ENCODE measurements at regions not wholly inside any gene's neighbourhood (a gene's known extent, or its start where the extent isn't known, plus 50 kb on each side); places are given as distances from the start of the nearest gene placed in this dataset.
"Not testable (repeated sequence)": the region's sequence is repeated elsewhere in the genome, so short reads cannot be mapped to it uniquely, and the experiment has no call there.

DNA sequence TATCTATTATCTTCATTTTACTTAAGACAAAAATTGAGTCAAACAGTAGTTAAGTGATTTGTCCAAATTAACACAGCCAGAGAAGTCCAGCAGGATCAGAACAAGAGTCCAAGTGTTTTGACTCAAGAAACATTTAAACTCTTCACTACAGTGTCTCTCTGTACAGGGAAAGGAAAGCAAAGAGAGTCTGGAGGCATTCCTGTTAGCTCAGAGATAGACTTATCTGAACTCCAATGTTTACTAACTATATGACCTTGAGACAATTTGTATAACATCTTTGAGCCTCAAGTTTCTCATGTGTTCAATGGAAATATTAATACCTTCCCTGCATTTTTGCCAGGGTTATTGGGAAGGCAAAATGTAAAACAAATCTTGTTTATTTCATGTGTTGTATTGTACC, 849.1 kb downstream of the DIPK2A start:
- DNase-seq (ENCODE audit: low spot score), result no peak

DNA sequence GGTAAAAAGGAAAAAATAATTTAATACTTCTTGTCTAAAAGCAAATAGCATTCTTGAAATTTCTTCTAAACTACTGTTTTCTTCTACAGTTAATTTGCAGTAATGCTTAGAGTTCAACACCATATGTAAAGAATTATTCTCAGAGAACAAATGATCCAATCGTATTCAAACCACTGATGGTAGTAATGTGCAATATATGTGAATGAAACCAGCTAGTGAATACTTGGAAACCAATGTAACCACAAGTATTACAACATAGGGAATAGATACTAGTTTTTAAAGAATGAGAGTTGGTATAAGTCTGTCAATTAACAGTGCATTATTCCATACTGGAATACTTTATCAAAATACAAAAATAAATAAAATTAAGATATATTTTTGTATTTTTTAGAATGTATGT, 850.0 kb downstream of the DIPK2A start:
- peak; percentile 68 for DNase-seq (ENCODE audit: low spot score)

DNA sequence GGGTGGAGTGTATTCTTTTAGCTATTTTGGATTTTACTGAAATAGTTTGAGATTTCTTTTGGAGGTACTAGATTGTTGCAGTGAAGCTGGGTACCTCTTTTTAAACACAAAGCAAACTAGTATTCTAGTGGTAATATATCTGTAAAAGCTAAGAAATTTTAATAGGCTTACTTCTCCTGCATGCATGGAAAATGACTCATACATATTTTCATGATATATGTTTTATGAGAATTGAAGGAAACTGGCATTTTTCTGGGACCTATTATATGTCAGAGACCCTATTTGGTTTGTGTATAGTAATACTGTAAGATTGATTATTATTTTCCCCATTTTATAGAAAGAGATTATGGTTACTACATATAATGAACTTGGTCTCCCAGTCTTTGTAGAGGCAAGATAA, 851.0 kb downstream of the DIPK2A start:
- DNase-seq (ENCODE audit: low spot score), result no peak

DNA sequence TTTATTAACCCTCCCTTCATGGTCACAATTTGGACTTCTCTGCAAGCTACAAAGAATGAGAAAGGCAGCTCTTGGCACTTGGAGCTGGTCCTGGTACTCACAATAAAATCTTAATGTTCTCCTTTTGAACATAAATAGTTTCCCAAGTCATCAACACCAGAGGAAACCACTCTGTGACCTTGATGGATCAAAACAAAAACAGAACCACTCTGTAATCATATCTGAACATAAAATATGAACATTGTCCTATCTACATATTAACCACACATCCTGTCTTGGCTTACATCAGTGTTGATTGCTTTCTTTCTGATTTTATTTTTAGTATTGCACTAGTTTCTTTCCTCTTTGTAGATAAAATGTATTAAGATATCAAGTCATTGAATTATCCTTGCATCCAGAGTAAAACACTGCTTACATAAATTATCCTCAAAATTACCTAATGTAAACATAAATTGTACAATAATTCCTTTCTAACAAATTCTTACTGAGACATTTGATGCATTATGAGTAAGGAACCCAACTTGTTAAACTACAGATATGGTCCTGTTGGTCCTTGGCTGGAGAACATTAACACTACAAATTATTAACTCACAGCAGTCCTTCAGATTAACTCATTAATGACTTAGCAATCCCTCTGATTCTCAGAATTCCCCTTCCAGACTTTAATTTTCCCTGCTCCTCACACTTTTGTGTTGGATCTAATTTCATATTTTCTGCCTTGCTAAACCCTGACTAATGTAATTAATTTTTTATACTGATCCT, 860.5 kb downstream of the DIPK2A start:
- DNase-seq (ENCODE audit: low spot score), result no peak

DNA sequence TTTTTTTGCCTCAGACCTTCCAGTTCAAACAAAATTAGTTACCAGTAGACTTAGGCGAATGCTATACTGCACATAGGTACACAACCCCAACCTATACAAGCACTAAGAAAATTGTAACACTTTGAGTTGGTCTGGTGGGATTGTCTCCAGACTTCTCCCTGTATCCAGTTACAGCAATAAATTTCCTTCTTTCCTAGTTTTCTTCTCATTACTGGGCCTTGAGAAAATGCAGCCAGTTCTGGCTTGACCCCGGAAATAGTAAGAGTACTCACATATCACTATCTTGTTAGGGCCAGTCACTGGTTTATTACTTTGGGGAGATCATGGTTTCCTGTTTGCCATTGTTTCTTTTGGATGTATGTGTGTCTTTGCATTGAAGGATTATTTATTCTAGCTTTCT, 868.4 kb downstream of the DIPK2A start:
- DNase-seq (ENCODE audit: low spot score), result no peak

DNA sequence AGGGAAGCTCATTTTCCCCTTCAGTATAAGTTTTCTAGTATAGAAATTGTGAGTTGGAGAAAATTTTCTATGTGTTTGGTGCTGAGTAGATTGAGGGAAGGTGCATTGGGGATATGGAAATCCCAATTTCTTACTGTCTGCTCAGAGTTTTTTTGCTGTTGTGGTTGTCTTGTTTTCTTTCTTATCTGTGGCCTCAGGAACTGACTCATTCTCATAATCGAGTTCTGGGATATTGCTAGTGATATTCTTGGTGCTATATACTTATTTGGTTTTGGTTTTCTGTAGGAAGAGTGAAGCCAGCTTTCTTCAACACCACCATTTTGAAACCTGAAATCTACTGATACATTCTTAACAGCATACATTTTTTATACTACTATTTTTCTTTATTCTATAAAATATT, 869.2 kb downstream of the DIPK2A start:
- DNase-seq (ENCODE audit: low spot score), result no peak

DNA sequence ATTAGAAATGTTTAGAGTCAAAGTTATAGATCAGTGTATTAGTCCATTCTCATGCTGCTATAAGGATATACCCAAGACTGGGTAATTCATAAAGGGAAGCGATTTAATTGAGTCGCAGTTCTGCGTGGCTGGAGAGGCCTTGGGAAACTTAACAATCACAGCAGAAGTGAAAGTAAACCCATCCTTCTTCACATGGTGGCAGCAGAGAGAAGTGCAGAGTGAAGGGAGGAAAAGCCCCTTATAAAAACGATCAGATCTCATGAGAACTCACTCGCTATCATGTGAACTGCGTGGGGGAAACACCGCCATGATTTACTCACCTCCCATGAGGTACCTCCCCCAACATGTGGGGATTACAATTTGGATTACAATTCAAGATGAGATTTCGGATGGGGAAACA, 871.5 kb downstream of the DIPK2A start:
- no peak for DNase-seq (ENCODE audit: low spot score)

DNA sequence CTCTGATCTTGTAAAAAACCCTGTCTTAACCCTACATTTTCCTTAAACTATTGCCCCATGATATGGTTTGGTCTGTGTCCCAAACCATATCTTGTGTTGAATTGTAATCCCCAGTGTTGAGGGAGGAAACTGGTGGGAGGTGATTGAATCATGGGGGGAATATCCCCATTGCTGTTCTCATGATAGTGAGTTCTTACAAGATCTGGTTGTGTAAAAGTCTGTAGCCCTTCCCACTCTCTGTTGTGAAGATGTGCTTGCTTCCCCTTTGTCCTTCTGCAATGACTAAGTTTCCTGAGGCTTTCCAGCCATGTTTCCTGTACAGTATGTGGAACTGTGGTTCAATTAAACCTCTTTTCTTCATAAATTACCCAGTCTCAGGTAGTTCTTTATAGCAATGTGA, 881.4 kb downstream of the DIPK2A start:
- no peak for DNase-seq (ENCODE audit: low spot score)

DNA sequence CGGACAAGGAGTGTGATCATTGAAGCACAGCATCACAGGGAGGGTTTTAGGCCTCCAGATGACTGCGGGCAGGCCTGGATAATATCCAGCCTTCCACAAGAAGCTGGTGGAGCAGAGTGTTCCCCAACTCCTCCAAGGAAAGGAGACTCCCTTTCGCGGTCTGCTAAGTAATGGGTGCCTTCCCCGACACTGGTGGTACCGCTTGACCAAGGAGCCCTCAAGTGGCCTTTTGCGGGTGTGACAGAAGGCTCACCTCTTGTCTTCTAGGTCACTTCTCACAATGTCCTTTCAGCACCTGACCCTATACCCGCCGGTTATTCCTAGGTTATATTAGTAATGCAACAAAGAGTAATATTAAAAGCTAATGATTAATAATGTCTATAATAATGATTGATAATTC, 882.4 kb downstream of the DIPK2A start:
- not testable (repeated sequence) for DNase-seq (ENCODE audit: low spot score)

DNA sequence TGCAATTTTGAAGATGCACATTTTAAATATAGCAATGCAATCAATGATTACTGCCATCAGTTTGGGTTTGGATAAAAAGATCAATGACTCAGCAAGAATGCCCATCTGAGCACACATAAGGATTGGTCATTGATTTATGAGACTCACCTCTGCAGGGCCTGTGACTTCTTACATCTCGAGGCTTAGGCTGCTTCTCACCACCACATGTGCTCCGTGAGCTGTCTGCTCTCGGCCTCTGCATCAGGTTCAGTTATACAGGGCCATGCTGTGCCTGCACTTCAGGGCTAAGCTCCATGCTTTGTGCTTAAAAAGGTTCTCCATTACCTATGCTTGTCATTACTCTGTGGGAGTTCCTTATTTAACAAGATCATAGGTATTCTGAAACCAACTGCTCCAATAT, 887.5 kb downstream of the DIPK2A start:
- DNase-seq (ENCODE audit: low spot score), result no peak

DNA sequence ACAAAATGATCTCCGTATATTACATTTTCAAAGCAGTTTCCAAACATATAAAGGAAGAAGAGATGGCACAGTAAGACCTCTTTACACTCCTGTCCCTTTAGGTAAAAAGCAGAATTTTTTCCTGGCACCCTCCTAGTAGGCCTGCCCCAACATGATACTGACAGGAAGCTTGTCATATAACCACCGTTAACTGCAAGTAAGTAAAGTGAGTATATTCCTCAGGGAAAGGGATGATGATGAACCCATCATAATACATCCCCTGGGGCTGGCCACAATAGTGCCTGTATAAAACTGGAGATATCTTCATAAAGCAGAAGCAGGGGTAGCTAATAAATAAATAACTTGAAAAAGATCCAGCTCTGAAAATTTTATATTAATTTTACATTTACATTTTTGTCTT, 893.0 kb downstream of the DIPK2A start:
- no peak for DNase-seq (ENCODE audit: low spot score)

DNA sequence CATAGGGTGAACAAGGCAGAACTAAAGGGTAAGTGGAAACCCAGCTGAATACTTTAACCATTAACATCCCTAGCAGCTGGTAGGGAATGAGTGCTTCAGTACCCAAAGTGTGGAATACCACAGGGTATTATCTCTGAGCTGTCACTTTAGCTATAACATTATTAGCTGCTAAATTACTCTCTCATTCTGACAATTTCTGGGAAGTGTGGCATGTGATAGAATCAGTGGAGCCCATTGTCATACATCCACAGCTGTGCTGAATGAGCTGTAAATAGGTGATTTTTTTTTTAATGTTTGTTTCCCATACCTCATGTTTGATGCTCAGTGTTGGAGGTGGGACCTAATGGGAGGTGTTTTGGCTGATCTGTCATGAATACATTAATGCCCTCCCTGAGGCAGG, 894.3 kb downstream of the DIPK2A start:
- no peak for DNase-seq (ENCODE audit: low spot score)

DNA sequence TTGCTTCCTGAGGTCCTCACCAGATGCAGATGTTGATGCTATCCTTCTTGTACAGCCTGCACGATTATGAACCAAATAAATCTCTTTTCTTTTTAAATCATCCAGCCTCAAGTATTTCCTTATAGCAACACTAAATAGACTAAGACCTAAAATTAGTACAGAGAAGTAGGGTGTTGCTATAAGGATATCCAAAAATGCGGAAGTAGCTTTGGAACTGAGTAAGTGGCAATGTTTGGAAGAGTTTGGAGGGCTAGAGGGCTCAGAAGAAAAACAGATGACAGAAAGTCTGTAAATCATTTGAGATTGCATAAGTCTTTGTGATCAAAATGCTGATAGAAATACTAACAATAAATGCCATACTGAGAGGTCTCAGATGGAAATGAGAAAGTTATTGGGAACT, 894.9 kb downstream of the DIPK2A start:
- peak; percentile 3 for DNase-seq (ENCODE audit: low spot score)

DNA sequence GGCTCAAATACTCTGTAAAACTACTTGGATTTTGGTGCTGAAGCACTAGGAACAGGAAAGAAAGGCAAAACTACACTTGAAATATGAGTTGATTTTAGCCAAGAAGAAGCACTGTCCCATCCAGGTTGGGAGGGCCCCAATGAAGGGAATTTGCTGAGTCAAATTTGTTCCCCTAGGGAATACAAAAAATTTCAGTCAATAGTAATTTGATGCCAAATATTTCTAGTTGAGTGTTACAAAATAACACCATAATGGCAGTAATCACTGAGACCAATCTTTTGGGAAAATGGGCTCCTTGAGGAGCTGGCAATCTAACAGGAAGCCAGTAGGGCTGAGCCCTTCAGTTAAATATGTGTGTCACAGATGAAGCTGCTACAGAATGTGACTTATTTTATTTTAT, 896.9 kb downstream of the DIPK2A start:
- DNase-seq (ENCODE audit: low spot score), result no peak

DNA sequence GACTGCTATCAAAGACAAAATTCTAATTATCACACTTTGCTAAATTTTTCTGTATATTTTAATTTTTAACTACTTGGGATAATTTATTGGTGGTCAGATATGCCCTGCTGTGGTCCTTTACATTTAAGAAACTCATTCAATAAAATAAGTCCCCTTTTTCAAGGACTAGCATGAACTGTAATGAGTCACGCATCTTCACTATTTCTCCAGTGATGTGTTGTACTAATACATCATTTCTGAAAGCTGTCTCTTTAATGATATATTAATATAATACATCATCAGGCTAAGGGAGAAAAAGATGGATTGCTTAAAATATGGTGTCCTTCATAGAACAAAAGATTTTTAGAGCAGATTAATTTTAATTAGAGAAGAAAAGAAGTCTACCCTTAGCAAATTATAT, 901.4 kb downstream of the DIPK2A start:
- no peak for DNase-seq (ENCODE audit: low spot score)

DNA sequence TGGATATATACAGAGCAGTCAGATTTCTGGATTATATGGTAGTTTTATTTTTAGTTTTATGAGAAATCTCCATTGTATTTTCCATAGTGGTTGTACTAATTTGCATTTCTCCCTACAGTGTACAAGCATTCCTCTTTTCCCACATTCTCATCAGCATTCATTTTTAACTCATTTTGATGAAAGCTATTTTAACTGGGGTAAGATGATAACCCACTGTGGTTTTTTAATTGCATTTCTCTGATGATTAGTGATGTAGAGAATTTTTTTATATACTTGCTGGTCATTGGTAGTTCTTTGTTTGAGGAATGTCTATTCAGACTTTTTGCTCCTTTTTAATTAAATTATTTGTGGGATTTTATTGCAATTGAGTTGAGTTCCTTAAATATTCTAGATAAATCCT, 903.6 kb downstream of the DIPK2A start:
- no peak for DNase-seq (ENCODE audit: low spot score)

DNA sequence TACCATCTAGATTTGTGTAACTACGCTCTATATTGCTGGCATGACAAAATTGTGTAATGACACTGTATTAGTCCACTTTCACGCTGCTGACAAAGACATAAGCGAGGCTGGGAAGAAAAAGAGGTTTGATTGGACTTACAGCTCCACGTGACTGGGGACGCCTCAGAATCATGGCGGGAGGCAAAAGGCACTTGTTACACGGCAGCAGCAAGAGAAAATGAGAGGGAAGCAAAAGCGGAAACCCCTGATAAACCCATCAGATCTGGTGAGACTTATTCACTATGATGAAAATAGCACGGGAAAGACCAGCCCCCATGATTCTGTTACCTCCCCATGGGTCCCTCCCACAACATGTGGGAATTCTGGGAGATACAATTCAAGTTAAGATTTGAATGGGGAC, 905.7 kb downstream of the DIPK2A start:
- no peak for DNase-seq (ENCODE audit: low spot score)

DNA sequence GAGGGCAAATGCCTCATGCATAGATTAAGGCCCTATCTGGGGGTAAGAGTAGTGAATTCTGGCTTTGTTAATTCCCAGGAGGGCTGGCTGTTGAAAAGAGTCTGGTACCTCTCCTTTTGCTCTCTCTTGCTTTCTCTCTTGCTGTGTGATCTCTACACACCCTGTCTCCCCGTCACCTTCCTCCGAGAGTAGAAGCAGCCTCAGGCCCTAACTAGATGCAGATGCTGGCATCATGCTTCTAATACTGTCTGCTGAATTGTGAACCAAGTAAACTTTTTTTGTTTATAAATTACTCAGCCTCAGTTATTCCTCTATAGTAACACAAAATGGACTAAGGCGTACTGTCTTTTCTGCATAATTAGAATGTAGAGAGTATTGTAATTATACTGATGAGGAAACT, 908.1 kb downstream of the DIPK2A start:
- no peak for DNase-seq (ENCODE audit: low spot score)

DNA sequence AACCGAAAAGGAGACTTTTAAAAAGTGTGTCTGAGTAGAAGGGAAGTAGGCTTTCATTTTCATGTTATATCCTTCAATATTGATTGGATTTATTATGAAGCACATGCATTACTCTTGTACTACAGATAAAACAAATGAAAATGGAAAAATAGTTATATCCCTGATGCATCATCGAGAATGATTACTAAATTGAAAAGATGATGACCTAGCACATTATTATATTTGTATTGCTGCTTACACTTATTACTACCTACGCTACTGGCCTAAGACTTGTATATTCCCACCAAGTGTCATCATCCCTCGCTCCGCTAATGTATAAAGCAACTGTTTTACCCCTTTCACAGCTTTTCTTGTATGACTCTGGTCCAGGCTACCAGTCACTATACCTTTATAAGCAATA, 922.4 kb downstream of the DIPK2A start:
- no peak for DNase-seq (ENCODE audit: low spot score)

DNA sequence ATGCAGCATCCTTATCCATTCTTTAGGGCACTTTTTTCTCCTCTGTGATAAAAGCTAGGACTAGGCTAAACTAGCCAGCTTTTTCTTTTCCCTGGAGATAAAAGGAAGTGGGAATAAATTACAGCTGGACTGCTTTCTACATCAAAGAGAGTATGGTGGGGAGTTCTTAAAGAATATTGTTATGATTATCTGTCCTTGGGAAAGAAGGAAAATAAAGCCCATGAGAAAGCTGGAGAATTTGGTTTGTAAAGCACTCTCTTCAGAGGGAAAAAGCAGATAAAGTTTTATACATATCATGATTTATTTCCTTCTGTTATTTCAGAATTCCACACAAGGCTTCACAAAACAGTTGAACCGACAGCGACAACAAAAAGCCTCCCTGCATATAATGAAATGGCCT, 923.0 kb downstream of the DIPK2A start:
- DNase-seq (ENCODE audit: low spot score), result no peak

DNA sequence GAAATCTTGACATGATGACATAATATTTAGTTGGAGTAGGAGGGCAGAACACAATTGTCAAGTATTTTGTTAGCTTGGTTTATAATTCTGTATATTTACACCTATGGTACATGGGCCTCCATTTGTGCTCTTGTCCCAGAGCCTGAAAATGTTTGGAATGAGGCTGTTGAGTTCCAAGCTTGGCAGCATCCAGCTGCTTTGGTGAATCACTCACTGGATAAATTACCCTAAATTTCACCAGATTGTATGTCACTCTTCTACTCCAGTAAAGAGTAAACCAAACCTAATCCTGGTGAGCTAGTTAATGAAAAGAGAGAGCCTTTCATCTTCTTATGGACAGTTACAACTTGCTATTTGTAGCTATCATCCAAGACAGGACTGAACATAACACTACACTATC, 928.7 kb downstream of the DIPK2A start:
- no peak for DNase-seq (ENCODE audit: low spot score)

DNA sequence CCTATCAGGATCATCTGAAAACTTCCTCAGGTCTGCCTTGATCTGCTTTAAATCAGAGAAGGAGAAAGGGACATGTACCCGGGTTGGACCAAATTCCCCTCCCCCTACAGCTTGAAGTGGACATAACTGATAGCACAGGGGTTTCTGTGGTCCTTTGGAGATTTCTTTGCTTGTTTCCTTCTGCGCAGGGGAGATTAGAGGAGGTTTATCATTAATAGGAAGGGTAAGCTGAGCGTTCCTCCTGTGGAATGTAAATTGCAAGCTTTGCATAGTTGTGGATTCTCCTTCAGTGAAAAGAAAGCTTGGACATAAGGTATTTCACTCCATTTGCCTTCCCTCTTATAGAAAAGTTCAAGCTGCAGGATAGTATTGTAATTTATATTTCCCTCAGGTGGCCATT, 936.0 kb downstream of the DIPK2A start:
- DNase-seq (ENCODE audit: low spot score), result not testable (repeated sequence)

DNA sequence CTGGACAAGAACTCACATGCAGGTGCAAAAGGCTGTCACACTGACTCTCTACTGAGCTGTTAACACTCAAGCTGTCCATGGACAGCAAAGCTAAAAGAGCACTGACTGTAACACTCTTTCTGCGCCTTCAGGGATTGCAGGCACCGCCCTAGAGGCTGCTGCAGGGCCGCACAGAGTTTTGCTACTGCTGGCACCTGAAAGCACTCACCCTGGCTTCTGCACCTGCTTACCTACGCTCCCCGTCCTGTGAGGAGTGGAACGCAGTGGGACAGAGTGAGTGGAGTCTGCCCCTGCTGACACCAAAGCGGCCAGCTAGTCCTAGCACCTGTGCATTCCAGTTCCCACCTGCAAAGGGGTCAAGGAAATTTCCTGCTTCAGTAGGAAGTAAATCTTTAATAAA, 941.3 kb downstream of the DIPK2A start:
- no peak for DNase-seq (ENCODE audit: low spot score)

DNA sequence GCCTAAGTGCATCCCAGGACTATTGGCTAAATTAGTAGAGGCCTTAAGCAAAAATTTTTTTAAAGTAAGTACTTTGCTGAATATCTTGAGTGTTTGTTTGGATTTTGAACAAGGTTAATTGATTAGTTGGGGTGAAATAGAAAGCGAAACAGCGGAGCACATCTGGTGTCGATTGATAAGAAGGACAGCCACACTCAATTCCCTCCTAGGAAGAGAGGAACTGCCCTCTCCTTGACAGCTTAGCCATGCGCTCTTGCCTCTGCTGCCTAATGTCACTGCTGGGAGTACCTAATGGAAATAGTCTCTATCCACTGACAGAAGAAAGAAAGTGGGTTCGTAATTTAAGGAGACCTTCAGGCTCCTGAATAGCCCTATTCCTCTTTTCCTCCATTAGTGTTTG, 943.6 kb downstream of the DIPK2A start:
- DNase-seq (ENCODE audit: low spot score), result no peak

DNA sequence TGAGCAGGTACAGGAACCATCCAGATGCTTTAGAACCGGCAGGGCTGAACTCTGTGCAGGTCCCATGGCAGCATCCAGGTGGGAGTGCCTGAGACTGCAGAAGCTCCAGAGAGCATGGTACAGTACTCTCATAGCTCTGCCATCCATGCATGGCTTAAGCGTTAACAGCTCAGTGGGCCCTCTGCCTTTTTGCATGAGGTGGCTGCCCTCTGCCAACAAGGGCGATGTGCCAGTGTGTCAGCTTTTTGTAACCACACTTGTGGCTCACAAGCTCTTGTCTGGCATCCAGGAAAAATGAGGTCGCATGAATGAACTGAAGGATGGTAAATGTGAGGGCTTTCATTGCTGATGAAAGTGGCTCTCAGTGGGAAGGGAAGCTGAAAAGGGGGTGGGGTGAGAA, 950.1 kb downstream of the DIPK2A start:
- no peak for DNase-seq (ENCODE audit: low spot score)

All from AG08395 (cell line).